OCI-LY7 (cell line): ENCODE measurements at regions not wholly inside any gene's neighbourhood (a gene's known extent, or its start where the extent isn't known, plus 50 kb on each side); places are given as distances from the start of the nearest gene placed in this dataset.

ENCODE experiments used
- CTCF ChIP-seq: fragments of 200-600 bp; sonication (generic); conservative IDR thresholded peaks from 2 replicates; pipeline ENCODE4 v1.5.1; 2014; ENCODE audit warnings: mild to moderate bottlenecking, antibody characterized with exemption, low read length, moderate library complexity, mixed read lengths
- EZH2phosphoT487 ChIP-seq: fragments of 200-600 bp; sonication (generic); IDR thresholded peaks from 2 replicates; pipeline ENCODE4 v1.6.1; 2018; ENCODE audit warnings: low read depth, borderline replicate concordance, mild to moderate bottlenecking, mixed run types, antibody characterized with exemption, low read length, moderate library complexity, mixed read lengths

- TF ChIP-seq CTCF (no peak), EZH2phosphoT487 (no peak)
Observed at GRCh38 chr6:137651178-137651577, 157.0 kb upstream of the OLIG3 start.
